ENCODE measurements at regions not wholly inside any gene's neighbourhood (a gene's known extent, or its start where the extent isn't known, plus 50 kb on each side); places are given as distances from the start of the nearest gene placed in this dataset.
"Not testable (repeated sequence)": the region's sequence is repeated elsewhere in the genome, so short reads cannot be mapped to it uniquely, and the experiment has no call there.

DNA sequence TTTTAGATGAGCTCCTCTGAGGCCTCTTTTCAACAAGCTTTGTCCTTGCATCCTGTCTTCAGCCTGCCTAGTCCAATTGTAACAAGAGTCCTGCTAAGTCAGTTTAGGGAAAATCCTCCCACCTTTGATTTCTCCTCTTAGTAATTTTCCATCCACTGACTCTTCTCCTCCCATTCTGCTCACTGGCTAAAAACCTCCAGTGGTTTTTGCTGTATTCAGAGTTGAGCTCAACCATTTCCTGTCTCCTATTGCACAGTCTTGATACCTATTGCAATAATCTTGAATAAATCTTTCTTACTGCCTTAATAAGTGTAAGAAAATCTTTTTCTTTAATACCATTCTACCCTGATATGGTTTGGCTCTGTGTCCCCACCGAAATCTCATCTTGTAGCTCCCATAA lies 117.8 kb upstream of the ENPP6 start:
- DNase-seq (ENCODE audit: low spot score): no peak

DNA sequence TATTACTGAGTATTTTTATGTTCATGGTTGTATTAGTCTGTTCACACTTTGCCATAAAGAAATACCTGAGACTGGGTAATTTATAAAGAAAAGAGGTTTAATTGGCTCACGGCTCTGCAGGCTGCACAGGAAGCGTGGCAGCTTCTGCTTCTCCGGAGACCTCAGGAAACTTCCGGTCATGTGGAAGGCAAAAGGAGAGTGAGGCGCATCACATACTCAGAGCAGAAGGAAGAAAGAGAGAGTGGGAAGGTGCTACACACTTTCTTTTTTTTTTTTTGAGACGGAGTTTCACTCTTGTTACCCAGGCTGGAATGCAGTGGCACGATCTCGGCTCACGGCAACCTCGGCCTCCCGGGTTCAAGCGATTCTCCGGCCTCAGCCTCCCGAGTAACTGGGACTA lies 115.8 kb upstream of the ENPP6 start:
- DNase-seq (ENCODE audit: low spot score): not testable (repeated sequence)

DNA sequence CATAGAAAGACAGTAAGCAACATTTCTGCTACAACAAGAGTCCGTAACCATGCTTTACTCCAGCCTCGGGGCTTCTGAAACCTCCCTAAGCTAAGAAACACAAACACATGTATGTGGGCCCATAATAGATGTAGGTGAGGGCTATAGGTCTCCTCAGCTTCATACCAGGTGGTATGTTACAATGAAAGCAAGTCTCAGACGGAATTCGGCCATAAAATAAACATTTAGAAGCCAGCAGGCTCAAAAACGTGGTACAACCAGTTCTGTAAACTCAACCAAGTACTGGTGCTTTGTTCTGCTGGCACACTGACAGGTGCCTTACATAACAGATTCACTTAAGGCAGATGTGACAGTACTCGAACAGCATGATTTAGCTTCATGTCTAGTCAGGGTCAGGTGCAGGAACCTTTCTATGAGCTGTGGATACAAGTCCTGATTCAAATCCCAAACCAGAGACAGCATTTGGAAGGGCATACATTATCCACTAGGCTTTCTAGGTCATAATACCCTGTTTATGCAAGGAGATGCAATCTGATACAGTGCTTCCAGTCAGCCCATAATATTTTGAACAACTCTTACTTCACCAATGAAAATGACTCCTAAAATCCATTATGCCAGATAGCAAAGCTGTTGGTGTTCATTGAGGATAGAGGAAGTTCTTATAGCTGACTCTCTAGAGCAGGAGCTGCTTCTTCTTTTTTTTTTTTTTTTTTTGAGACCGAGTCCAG lies 113.8 kb upstream of the ENPP6 start:
- no peak for DNase-seq (ENCODE audit: low spot score)

DNA sequence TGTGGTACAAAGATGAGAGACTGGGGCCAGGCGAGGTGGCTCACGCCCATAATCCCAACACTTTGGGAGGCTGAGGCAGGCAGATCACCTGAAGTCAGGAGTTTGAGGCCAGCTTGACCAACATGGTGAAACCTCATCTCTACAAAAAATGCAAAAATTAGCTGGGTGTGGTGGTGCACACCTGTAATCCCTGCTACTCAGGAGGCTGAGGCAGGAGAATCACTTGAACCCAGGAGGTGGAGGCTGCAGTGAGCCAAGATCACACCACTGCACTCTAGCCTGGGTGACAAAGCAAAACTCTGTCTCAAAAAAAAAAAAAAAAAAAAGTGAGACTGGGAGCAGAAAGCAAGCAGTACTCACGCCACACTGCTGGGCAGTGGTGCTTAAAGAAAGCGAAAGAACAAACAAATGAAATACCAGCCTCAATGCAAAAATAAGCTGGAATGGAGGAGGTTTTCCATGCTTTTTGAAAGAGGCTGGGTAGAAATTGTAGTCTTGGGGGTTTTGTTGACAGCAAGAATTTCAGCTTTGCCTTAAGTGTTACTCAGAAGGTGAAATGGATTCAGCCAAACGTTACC lies 112.9 kb upstream of the ENPP6 start:
- not testable (repeated sequence) for DNase-seq (ENCODE audit: low spot score)

DNA sequence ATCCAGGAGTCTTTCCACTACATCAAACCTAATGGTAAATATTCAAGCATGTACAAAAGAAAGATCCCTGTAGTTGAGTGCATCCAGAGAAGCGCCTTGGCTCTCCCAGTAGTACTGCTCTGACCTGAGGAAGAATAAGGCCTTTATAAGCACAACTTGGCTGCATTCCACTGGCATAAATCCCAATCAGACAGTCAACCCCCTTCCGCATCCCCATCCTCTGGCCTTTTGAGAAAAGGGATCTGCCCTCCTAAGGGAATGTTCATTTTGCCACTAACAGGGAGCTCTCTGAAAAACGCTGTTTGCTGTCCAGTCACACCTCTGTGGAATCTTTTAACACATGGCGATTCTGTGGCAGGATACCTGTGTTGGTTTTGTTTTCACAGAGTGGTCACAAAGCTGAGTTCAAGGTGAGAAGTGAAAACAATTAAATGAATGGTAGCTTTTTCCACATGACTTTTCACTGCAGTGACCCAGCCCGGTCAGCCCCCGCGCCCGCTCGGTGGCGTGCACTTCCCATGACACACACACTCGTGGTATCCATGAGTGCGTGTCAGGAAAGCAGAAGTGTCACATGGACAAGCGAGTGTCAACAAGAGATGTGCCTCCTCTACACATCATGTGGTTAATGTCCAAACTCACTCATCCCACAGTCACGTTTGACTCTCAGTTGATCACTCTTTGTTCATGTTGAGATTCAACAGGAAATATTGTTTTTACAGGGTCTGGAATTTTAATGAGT lies 112.2 kb upstream of the ENPP6 start:
- DNase-seq (ENCODE audit: low spot score): no peak

DNA sequence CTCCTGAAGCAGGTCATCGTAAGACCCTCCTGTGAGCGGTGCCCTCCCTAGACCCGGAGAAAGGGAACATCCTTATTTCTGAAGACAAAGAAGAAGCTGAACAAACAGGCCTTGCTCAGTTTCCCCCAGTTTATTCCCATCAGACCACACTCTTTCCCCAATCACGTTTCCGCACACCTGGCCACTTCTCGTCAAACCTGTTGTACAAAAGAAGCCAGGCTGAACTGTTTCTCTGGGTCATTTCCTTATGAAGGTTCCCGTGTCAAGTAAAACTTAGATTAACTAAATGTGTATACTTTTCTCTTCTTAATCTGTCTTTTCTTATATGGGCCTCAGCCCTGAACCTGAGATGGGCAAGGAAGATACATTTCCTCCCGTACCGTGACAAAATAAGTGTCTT lies 111.6 kb upstream of the ENPP6 start:
- no peak for DNase-seq (ENCODE audit: low spot score)

DNA sequence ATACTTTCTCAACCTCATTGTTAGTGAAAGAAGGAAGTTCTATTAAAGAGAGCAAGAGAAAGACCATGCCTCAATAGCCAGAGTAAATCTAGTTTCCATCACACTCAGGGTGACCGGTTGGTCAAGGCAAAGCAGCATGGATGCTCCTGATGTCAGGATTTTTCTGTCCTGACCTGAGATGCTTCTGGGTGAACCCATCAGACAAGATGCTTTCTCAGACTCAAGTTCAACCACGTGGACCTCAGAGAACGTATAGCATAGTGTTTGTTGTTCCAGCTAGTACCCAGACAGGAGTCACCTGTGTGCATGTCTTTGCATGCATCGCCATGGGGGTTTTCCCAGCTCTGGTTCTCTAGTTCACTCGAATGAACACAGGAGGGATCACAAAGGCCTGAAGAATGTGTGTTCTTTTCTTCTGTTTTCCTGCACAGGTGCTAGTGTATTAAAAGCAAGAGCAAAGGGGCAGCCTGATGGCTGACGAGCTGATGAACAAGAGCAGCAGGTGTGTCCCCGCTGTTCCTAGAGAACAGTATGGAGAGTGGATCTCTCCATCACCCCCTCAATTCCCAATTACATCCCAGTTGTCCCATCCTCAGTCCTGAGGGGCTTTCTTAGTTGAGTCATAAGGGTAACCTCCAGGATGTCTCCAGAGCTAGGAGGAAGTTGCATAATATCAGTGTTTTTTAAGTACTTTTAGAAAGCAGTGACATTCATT lies 110.5 kb upstream of the ENPP6 start:
- DNase-seq (ENCODE audit: low spot score): no peak

DNA sequence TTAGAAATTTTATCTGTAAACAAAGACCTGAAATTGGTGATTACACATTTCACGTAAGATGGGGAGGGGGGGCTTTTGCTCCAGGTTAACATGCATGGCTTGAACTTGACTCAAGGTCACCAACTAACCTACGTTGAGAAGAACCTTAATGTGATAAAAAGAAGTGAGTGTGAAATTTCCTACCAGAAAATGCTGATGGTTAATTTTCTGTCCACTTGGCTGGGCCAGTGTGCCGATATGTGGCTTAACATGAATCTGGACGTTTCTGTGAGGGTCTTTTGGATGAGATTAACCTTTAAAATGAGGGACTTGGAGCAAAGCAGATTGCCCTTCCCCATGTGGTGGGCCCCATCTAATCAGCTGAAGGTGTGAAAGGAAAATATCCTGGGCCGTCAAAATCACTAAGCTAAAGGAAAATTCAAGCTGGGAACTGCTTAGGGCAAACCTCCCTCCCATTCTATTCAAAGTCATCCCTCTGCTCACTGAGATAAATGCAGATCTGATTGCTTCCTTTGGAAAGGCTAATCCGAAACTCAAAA lies 107.3 kb upstream of the ENPP6 start:
- no peak for DNase-seq (ENCODE audit: low spot score)

DNA sequence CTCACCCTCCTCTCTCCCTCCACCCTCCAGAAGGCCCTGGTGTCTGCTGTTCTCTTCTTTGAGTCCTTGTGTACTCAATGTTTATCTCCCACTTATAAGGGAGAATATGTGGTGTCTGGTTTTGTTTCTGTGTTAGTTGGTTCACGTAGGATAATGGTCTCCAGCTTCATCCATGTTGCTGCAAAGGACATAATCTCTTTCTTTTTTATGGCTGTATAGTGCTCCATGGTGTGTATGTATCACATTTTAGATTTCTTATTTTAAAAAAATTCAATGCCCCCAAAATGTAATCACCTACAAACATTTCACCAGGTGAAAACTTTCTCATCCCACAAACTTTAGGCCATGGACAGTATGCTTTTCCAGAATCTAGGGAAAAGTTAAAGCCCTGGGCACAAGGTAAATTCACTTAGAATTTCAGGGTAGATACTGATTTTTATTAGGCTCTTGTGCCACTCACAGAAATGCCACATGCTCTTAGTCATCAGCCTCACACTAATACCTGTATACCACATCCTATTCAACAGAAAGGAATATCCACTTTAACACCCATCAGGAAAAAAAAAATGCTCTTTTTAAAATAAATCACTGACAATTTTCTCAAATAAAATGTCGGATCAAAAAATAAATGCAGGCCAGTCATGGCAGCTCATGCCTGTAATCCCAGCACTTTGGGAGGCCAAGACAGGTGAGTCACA lies 104.8 kb upstream of the ENPP6 start:
- no peak for DNase-seq (ENCODE audit: low spot score)

DNA sequence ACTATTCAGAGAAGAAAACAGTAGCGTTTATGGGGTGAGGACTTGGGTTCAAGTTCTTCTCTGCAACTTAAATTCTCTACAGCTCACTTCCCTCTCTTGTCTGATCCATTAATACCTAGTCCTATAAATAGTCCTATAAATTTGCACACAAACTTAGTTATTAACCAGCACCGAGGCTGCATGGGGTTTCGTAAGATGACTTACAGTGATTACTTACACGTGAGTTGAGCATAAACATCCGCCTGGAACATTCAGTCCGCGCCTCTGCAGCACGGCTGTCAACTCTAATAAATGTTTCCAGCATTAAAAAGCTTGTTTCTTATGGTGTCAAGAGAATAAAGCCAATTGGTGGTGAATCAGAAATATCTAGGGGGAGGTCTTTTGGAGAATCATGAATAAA lies 103.0 kb upstream of the ENPP6 start:
- DNase-seq (ENCODE audit: low spot score): no peak

DNA sequence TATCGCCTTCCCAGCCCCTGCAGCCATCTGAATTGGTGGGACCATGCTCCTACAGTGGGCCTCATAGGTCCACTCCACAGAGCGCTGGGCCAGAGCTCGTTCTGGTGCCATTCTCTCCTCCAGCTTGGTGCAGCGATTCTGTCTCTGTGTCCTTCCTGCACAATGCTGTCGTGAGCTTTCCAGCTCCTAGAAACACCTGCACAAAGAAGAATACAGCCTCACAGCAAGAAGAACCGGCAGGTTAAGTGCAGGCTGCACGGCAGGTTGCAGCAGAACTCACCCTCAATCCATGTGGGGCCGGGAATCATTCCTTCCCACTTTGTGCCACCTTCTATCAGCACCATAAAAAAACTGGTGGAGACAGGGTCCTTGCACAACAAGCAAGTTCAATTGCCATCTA lies 101.2 kb upstream of the ENPP6 start:
- no peak for DNase-seq (ENCODE audit: low spot score)

DNA sequence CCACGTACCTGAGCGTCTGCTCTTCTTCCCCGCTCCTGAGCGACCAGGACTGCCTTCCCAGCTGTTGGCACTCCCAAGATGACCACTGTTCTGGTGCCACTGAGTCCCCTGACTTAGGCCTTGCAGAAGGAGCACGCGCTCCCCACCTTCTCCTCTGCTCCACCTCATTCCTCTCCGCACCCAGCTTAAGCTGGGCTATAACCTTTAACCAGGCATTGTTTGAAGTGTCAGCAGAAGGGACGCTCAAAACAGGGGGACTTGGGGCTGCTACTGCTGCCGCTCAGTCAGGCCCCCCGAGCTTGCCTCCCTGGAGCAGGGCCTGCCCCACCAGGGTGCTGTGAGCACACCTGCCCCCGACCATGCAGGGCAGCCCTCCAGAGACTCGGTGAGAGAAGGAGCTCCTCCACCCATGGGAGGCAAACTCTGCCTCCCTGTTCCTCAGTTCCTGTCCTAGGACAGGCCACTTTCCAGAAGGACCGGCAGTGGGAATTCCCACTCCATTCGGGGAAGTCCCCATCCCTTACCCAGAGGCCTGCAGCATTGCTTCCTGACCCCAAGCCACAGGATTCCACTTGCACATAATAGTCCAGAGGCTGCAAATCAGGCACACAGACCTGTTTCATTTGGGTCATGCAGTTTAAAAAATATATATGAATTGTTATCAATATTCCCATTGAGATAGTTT lies 99.7 kb upstream of the ENPP6 start:
- DNase-seq (ENCODE audit: low spot score): no peak

DNA sequence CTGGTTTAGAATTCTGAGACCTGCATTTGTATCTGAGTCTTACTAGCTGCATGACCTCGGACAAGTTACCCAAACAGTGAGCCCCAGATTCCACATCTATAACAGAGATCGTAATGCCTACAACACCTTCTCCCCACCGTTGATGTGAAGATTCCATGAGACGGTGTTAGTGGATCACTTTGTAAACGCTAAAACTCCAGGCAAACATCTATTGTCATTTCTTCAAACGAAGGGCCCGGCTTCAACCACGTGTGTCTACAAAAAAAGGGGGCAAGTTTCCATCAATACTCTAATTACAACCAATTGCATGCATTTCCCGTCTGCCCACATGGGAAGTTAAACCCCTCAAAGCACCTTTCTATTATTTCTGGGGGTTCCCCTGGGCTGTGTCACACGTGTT lies 99.1 kb upstream of the ENPP6 start:
- DNase-seq (ENCODE audit: low spot score): no peak

DNA sequence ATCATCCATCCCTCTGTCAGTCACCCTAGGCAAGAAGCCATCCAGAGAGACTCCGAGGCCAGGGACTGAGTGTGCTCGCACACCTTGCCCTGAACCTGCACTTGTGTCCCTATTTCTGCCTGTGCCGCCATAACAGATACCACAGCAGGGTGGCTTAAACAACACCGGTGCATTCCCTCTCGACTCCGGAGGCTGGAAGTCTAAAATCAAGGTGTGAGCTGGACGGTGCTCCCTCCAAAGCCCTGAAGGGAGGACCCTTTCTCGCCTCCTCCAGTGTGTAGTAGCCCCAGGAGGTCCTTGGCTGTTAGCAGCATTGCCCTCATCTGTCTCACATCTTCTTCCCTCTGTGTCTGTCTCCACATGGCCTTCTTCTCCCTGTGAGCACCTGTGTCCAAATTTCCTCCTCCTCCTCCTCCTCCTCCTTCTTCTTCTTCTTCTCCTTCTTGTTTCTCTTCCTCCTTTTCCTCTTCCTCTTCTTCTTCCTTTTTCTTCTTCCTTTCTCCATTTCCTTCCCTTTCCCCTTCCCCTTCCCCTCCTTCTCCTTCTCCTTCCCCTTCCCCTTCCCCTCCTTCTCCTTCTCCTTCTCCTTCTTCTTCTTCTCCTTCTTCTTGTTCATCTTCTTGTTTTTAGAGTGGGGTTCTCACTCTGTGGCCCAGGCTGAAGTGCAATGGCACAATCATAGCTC lies 98.1 kb upstream of the ENPP6 start:
- DNase-seq (ENCODE audit: low spot score): no peak

DNA sequence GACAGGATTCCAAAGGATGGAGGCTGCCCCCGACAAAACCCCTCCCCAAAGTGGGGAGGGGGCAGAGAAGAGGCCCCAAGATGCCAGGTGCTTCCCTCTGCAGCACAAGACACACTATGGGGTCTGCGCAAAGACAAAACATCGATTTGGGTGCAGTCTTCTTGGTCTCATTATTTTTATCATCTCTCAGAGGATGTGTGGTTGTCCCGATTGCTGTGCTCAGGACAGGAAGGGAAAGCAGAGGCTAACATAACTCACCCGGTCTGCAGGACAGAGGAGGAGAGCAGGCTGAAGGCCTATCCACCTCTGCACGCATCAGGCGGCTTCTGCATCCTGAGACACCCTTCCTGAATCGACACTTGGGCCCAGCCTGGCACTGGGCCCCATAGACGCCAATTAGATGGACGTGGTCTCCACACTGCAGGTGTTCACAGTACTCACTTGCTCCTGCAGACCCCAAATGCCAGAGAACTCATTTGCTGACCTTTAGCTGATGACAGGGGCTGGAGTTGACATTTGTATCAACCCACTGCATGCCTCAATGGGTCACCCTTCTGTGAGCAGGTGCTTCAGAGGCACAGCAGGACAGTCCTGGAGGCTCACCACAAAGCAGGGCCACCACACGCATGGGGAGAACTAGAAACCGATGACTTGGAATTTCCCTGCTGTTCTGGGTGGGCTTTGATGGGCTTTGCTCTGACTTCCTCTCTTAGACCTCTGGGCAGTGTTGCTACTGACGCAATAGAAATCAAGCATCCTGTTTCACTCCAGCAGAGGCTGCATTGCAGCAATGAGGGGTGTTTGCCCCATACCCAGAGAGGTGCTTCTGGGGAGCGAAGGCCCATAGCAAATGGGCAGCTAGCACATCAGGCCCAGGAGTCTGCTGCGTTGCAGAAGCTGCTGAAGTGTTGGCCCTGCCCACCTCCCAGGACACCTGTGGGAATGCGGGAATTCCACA lies 96.3 kb upstream of the ENPP6 start:
- no peak for DNase-seq (ENCODE audit: low spot score)

DNA sequence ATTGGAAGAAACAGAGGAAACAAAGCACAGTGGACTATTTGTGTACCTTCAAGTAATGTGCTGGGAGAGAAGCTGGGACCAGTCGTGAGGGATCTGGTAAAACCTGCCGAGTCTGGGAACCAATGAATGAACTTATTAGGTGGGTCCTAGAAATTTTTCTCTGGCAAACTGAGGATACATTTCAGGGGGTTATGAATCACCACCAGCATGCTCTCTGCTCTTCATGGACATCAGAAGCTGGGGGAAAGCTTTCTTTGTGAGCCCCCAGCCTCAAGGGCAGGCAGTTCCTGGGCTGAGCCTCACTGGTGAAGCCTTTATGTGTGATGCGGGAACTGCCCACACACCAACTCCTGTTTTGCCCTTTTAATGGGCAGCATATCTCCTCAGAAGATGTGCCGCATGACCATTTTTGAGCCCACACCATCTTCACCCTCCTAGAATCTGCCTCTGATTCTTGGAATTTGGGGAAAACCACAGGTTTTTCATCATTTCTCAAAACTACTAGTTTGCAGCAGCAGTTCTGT lies 95.4 kb upstream of the ENPP6 start:
- DNase-seq (ENCODE audit: low spot score): no peak

DNA sequence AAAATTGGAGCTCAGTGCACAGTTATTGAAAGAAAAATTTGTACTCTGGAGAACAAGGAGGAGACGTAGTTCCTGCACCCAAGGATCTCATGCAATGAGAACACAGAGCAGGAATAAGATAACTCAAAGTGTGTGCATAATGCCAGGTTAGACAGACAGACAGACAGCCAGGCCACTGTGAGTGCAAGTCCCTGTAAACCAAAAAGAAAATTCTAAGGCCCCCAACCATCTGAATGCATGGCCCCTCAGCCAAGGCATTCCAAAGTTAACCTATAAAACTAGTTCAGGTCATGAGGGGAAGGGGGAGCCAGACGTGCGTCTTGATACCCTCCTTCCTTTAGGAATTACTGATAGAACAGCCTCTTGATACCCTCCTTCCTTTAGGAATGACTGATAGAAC lies 94.5 kb upstream of the ENPP6 start:
- no peak for DNase-seq (ENCODE audit: low spot score)

DNA sequence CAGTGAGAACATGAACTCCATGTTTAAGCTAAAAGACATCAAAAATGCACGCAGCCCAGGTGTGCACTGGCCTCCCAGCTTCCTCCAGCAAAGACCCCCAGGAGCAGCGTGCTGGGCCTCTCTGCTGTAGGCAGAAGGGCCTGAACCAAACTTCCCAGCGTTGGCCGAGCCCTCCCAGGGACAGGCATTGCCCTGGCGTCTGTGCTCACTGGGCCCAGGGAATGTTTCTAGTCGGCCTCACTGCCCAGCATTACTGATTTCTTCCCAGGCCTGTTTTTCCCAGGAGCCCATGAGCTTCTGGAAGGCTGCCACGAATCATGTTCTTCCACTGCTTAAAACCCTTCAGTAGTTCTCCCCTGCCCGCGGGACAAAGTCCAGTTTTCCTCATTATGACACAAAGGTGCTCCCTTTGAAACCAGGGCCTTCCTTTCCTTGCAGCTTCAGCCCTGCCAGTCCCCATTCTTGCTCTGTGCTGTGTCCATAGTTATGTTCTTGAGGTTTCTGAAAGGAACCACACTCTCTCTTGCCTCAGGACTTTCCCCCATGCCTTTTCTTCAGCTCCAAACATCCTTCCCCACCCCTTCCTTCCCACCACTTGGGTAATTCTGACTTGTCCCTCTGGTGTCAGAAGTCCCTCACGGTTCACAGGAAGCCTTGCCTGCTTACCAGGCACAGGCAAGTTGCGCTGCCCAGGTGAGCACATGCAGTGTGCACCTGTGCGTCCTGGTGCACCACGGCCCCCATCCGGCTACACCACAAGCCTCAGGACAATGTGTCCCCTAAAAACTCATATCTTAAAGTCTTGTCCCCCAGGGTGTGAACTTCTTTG lies 93.4 kb upstream of the ENPP6 start:
- no peak for DNase-seq (ENCODE audit: low spot score)

Measured in AG08395 (cell line).